Calu3 (cell line): ENCODE measurements at regions not wholly inside any gene's neighbourhood (a gene's known extent, or its start where the extent isn't known, plus 50 kb on each side); places are given as distances from the start of the nearest gene placed in this dataset.

ENCODE experiments used
- BruUV-seq: library from RNA; stranded (reverse); fragments of 400-500 nt; replicated peaks from 2 replicates; lab custom pipeline; 2021; lab: Mats Ljungman, UMichigan
- CTCF ChIA-PET: fragments of 300-600 bp; sonication (Branson Sonifier 250); formaldehyde crosslinking; loops from one replicate; lab custom pipeline; 2022; ENCODE audit warnings: antibody characterized with exemption; lab: Charles Lee
- DNase-seq: peaks from one replicate; pipeline ENCODE4 v3.0.0; 2022
- H3K27ac Mint-ChIP-seq: one replicate; pipeline ENCODE4 v1.8.0; 2022; ENCODE audit warnings: mixed read lengths; ENCODE audit not compliant: unreplicated experiment
- H3K27me3 Mint-ChIP-seq: one replicate; pipeline ENCODE4 v1.8.0; 2022; ENCODE audit warnings: mixed read lengths; ENCODE audit not compliant: unreplicated experiment
- H3K36me3 Mint-ChIP-seq: one replicate; pipeline ENCODE4 v1.8.0; 2022; ENCODE audit warnings: mild to moderate bottlenecking, moderate library complexity, mixed read lengths; ENCODE audit not compliant: insufficient read depth, unreplicated experiment
- H3K4me1 Mint-ChIP-seq: one replicate; pipeline ENCODE4 v1.8.0; 2022; ENCODE audit warnings: mild to moderate bottlenecking, low read depth, mixed read lengths; ENCODE audit not compliant: unreplicated experiment
- H3K4me3 Mint-ChIP-seq: one replicate; pipeline ENCODE4 v1.8.0; 2022; ENCODE audit warnings: mild to moderate bottlenecking, low read depth, moderate library complexity, mixed read lengths; ENCODE audit not compliant: unreplicated experiment
- H3K9me3 Mint-ChIP-seq: one replicate; pipeline ENCODE4 v1.8.0; 2022; ENCODE audit warnings: low read depth, mixed read lengths; ENCODE audit not compliant: unreplicated experiment
- CTCF ChIP-seq: fragments of 200-600 bp; IDR thresholded peaks from one replicate; pipeline ENCODE4 v1.8.0; 2022; ENCODE audit warnings: antibody characterized with exemption; ENCODE audit not compliant: unreplicated experiment
- intact Hi-C: fragments of 100-400 bp; cut with micrococcal nuclease; formaldehyde crosslinking; loops from one replicate; pipeline ENCODE4 v1.10.0; 2022; ENCODE audit not compliant: unreplicated experiment

DNA sequence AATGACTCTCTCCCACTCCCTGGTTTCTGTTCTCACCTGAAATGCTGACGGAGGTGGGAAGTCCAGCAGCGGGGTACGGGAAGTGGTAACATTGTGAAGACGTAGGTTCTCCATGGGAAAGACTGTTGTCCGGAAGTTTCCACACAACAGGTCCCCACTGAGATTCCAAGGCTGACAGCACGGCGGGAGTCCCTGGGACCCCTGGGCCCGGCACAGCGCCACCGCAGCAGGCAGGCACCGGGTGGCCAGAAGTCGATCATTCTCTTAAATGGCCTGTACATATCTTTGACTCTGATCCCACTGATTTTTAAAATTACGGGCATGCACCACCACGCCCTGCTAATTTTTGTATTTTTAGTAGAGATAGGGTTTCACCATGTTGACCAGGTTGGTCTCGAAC, 201.0 kb upstream of the SALL3 start:
- CTCF ChIA-PET: no interaction called here
- Mint-ChIP-seq H3K4me1 (no peaks in the 10 kb centered on the region), H3K36me3 (no peaks in the 10 kb centered on the region), H3K27me3 (no peaks in the 10 kb centered on the region), H3K4me3 (no peak overlapping the region), H3K9me3 (peaks cover 2% of the 10 kb centered on the region), H3K27ac (no peak overlapping the region)
- no peak for DNase-seq
- BruUV-seq: no TSS peak
- intact Hi-C loops: no loop called here
- no peak for TF ChIP-seq CTCF

DNA sequence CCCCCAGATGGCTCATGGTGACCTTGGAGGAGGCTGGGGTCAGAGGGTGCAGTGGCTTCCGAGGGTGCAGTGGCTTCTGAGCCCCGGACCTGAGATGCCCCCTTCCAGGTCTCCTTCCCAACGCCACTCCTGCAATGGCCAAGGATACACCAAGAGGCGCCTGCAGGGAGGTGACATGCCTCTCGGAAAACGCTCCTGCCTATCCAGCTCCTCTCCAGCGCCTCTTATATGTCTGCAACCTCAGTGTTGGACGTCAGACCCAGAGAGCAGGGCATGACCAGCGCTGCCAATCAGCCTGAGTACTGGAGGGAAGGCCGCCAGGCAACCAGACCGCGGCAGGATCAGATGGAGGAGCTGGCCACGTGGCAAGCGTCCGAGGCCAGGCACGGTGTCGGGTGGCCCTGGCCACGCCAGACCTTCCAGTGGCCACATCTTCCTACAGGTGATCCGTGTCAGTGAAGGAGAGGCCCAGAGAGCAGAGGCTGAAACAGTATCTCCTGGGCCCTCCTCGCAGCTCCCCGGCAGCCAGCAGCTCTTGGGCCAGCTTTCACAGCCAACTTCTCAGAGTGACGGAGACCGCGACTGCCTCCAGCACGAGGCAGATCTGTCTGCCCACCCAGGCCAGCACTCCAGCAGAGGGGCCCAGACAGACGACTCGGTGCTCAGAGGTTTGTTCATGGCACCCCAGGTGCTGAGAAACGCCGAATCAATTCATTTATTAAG, 199.5 kb upstream of the SALL3 start:
- H3K4me3 Mint-ChIP-seq: no peak overlapping the region
- CTCF ChIA-PET: no interaction called here
- H3K4me1 Mint-ChIP-seq: no peaks in the 10 kb centered on the region
- DNase-seq: no peak
- no peak for TF ChIP-seq CTCF
- intact Hi-C loops: no loop called here
- BruUV-seq: no TSS peak
- H3K9me3 Mint-ChIP-seq: peaks cover 5% of the 10 kb centered on the region
- no peak overlapping the region for H3K27ac Mint-ChIP-seq
- no peaks in the 10 kb centered on the region for H3K27me3 Mint-ChIP-seq
- no peaks in the 10 kb centered on the region for H3K36me3 Mint-ChIP-seq

GRCh38 chr18:78780719-78781600, 198.7 kb upstream of the SALL3 start:
- no peak for TF ChIP-seq CTCF
- Mint-ChIP-seq H3K9me3 (peaks cover 3% of the 10 kb centered on the region), H3K27ac (no peak overlapping the region), H3K4me3 (no peak overlapping the region), H3K27me3 (no peaks in the 10 kb centered on the region), H3K36me3 (no peaks in the 10 kb centered on the region), H3K4me1 (no peaks in the 10 kb centered on the region)
- BruUV-seq: no TSS peak
- intact Hi-C loops: no loop called here
- CTCF ChIA-PET: no interaction called here
- no peak for DNase-seq

DNA sequence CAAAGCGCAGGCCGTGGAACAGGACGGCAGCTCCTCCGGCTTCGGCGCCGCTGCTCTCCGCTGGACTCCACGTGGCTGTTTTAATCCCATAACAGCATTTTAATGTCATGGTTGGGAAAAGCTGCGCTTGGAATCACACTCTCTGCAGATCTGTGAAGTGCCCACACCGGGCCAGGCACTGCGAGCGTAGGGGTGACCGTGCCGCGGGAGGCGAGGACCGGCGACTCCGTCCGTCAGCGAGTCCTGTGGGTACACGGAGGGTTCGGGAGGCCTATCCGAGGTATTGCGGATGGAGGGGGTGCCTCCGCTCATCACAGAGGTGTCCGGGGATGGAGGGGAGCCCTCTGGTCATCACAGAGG, 198.0 kb upstream of the SALL3 start:
- Mint-ChIP-seq H3K4me3 (no peak overlapping the region), H3K9me3 (peaks cover 3% of the 10 kb centered on the region), H3K36me3 (no peaks in the 10 kb centered on the region), H3K27ac (no peak overlapping the region), H3K4me1 (no peaks in the 10 kb centered on the region), H3K27me3 (no peaks in the 10 kb centered on the region)
- no peak for TF ChIP-seq CTCF
- intact Hi-C loops: no loop called here
- CTCF ChIA-PET: no interaction called here
- DNase-seq: no peak
- BruUV-seq: no TSS peak
